GM12878 (cell line): ENCODE measurements at regions not wholly inside any gene's neighbourhood (a gene's known extent, or its start where the extent isn't known, plus 50 kb on each side); places are given as distances from the start of the nearest gene placed in this dataset.

Experiments used
- ATAC-seq: fragments of 200-7000 bp; cut with Tn5 transposase; 3 replicates; pipeline ENCODE4 v1.9.1; 2020; ENCODE audit warnings: mild to moderate bottlenecking, moderate library complexity
- BruUV-seq: library from RNA; stranded (reverse); fragments of 400-500 nt; replicated peaks from 2 replicates; lab custom pipeline; 2021; lab: Mats Ljungman, UMichigan
- CTCF ChIA-PET: fragments of 300-600 bp; sonication (Branson Sonifier 250); formaldehyde crosslinking; extraction: SDS; loops from one replicate; lab custom pipeline; 2021; ENCODE audit warnings: inconsistent platforms; lab: Yijun Ruan, JAX
- POLR2A ChIA-PET: fragments of 350-600 bp; formaldehyde crosslinking; extraction: SDS; loops from one replicate; lab custom pipeline; 2021; ENCODE audit warnings: inconsistent platforms; lab: Charles Lee
- RAD21 ChIA-PET: fragments of 300-600 bp; sonication (Branson Sonifier 250); formaldehyde crosslinking; loops from one replicate; lab custom pipeline; 2023; ENCODE audit warnings: antibody characterized with exemption; ENCODE audit not compliant: unreplicated experiment; lab: Charles Lee
- SMC1A ChIA-PET: fragments of 300-600 bp; sonication (Branson Sonifier 250); formaldehyde crosslinking; loops from one replicate; lab custom pipeline; 2023; ENCODE audit not compliant: unreplicated experiment, uncharacterized antibody; lab: Charles Lee
- DNase-seq: peaks from one replicate; pipeline ENCODE4 v3.0.0-alpha.2; 2011; ENCODE audit warnings: low read depth, low spot score
- FAIRE-seq: peaks from 3 replicates; lab custom pipeline; 2011; peaks lifted over from hg19 to GRCh38; lab: Jason Lieb, UNC
- H2AFZ ChIP-seq: 2 replicates; pipeline ENCODE4 v1.6.0; 2011; ENCODE audit warnings: low read depth, low read length, control low read depth; ENCODE audit not compliant: control insufficient read depth
- H3K27ac ChIP-seq: 2 replicates; pipeline ENCODE4 v1.5.1; 2011; ENCODE audit warnings: control low read depth; ENCODE audit not compliant: control insufficient read depth, insufficient read depth
- H3K27me3 ChIP-seq, 2 experiments: replicated peaks in 1 of 2; 2 replicates each; pipeline versions ENCODE4 v1.6.0 to v1.6.1; 2011; ENCODE audit warnings: low read length in 1 of 2; ENCODE audit not compliant: control insufficient read depth in 2 of 2, insufficient read depth in 2 of 2
- H3K36me3 ChIP-seq, 2 experiments: 2 replicates each; pipeline ENCODE4 v1.5.1; 2011; ENCODE audit warnings: low read length in 1 of 2; ENCODE audit not compliant: control insufficient read depth in 2 of 2, insufficient read depth in 2 of 2
- H3K4me1 ChIP-seq: 2 replicates; pipeline ENCODE4 v1.6.1; 2011; ENCODE audit warnings: mild to moderate bottlenecking, low read length, moderate library complexity, mixed read lengths; ENCODE audit not compliant: control insufficient read depth, insufficient read depth
- H3K4me2 ChIP-seq: 2 replicates; pipeline ENCODE4 v1.6.0; 2011; ENCODE audit warnings: control low read depth; ENCODE audit not compliant: control insufficient read depth, insufficient read depth
- H3K4me3 ChIP-seq: fragments of 200-600 bp; sonication (generic); 2 replicates; pipeline ENCODE4 v1.5.1; 2016
- H3K79me2 ChIP-seq: 2 replicates; pipeline ENCODE4 v1.6.0; 2011; ENCODE audit warnings: low read length; ENCODE audit not compliant: control insufficient read depth, insufficient read depth
- H3K9ac ChIP-seq: 2 replicates; pipeline ENCODE4 v1.8.0; 2011; ENCODE audit warnings: low read length, control low read depth, mixed read lengths; ENCODE audit not compliant: control insufficient read depth, insufficient read depth
- H3K9me3 ChIP-seq: replicated peaks from 3 replicates; pipeline ENCODE4 v1.5.1; 2011; ENCODE audit warnings: mild to moderate bottlenecking, low read length; ENCODE audit not compliant: control insufficient read depth, insufficient read depth
- H4K20me1 ChIP-seq: 2 replicates; pipeline ENCODE4 v1.6.0; 2011; ENCODE audit not compliant: control insufficient read depth, insufficient read depth
- BMI1 ChIP-seq: fragments of 450-650 bp; IDR thresholded peaks from 2 replicates; pipeline ENCODE4 v1.6.1; 2016; ENCODE audit warnings: mild to moderate bottlenecking, moderate library complexity, borderline replicate concordance
- CBX5 ChIP-seq: sonication (generic); IDR thresholded peaks from 2 replicates; pipeline ENCODE4 v1.6.1; 2016; ENCODE audit warnings: low read depth, moderate library complexity, mild to moderate bottlenecking, inconsistent platforms
- KAT2A ChIP-seq: conservative IDR thresholded peaks from 2 replicates; pipeline ENCODE4 v1.6.1; 2011; ENCODE audit warnings: low read depth, low read length; ENCODE audit not compliant: control insufficient read depth
- MEF2A ChIP-seq: IDR thresholded peaks from 2 replicates; pipeline ENCODE4 v1.6.1; 2011; ENCODE audit warnings: low read depth, mild to moderate bottlenecking, low read length, moderate library complexity; ENCODE audit not compliant: insufficient read depth
- MTA2 ChIP-seq: fragments of 450-650 bp; IDR thresholded peaks from 2 replicates; pipeline ENCODE4 v1.6.1; 2016; ENCODE audit warnings: low read depth, mild to moderate bottlenecking, moderate library complexity
- NRF1 ChIP-seq: conservative IDR thresholded peaks from 2 replicates; pipeline ENCODE4 v1.6.1; 2011; ENCODE audit warnings: mild to moderate bottlenecking, low read depth, low read length, improper control_type of control experiment
- PAX5 ChIP-seq: IDR thresholded peaks from 2 replicates; pipeline ENCODE4 v1.6.1; 2011; ENCODE audit warnings: low read depth, low read length, borderline replicate concordance
- SMC3 ChIP-seq: IDR thresholded peaks from 2 replicates; pipeline ENCODE4 v1.6.1; 2011; ENCODE audit warnings: low read length, improper control_type of control experiment, borderline replicate concordance
- SP1 ChIP-seq: IDR thresholded peaks from one replicate; pipeline ENCODE4 v1.6.1; 2011; ENCODE audit warnings: low read depth, low read length
- WGBS: methylation state at CpG from one replicate; pipeline ENCODE4 v1.1.6; 2016; ENCODE audit warnings: low lambda C conversion rate; ENCODE audit not compliant: insufficient replicate concordance, insufficient coverage; ENCODE audit errors: missing lambda C conversion rate; 5-methylcytosine and 5-hydroxymethylcytosine counted together
- in situ Hi-C: fragments of 300-500 bp; cut with MboI; formaldehyde crosslinking; loops from 9 replicates; pipeline ENCODE4 v1.14.3; 2018; ENCODE audit warnings: mixed read lengths
- intact Hi-C: fragments of 100-400 bp; cut with micrococcal nuclease; formaldehyde crosslinking; loops from one replicate; pipeline ENCODE4 v1.14.2; 2022; ENCODE audit not compliant: unreplicated experiment
- TF ChIP-seq, protein P1 (sequence below): IDR thresholded peaks from 2 replicates; pipeline ENCODE4 v1.6.1; 2011; ENCODE audit warnings: mild to moderate bottlenecking, low read depth, low read length, moderate library complexity; ENCODE audit not compliant: insufficient replicate concordance

DNA sequence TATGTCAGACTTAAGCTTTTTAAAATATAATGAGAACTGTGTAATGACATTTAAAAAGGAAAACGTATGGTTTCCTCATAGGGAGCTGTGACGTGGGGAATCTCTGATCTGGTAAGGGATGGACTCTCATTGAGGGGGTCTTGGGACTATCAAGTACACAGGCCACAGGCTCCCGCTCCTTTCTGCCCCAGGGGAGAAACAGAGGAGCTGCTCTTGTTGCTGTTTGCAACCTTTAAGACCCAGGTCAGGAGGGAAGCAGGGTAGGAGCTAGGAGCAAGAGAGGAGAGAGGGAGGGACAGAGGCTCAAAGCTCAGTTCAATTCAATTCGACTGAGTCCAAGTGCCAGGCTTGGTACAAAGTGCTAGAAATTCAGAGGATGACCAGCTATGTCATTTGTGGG is 185.1 kb upstream of the CSF3R start:
- no peaks in the 10 kb centered on the region for H3K9me3 ChIP-seq
- H3K4me1 ChIP-seq, result no peaks in the 10 kb centered on the region
- no peak for FAIRE-seq
- no peak overlapping the region for H3K4me2 ChIP-seq
- H3K36me3 ChIP-seq, result no peaks in the 10 kb centered on the region
- no peak for ATAC-seq
- H3K79me2 ChIP-seq, result no peaks in the 10 kb centered on the region
- SMC1A ChIA-PET, result no interaction called here
- 0% methylated on average over 4 of the region's 4 CpGs for WGBS
- H3K27ac ChIP-seq, result no peak overlapping the region
- TF ChIP-seq, protein P1, sequence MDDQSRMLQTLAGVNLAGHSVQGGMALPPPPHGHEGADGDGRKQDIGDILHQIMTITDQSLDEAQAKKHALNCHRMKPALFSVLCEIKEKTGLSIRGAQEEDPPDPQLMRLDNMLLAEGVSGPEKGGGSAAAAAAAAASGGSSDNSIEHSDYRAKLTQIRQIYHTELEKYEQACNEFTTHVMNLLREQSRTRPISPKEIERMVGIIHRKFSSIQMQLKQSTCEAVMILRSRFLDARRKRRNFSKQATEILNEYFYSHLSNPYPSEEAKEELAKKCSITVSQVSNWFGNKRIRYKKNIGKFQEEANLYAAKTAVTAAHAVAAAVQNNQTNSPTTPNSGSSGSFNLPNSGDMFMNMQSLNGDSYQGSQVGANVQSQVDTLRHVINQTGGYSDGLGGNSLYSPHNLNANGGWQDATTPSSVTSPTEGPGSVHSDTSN, result no peak
- no peak for TF ChIP-seq BMI1
- TF ChIP-seq CBX5, result no peak
- TF ChIP-seq SMC3, result no peak
- no peak for TF ChIP-seq KAT2A
- TF ChIP-seq SP1, result no peak
- TF ChIP-seq MTA2, result no peak
- no peak for TF ChIP-seq PAX5
- no peak for TF ChIP-seq MEF2A
- no peak for TF ChIP-seq NRF1
- TF ChIP-seq, all 136 proteins: peak for 0
- ChIA-PET RAD21 (no interaction called here), CTCF (no interaction called here), POLR2A (no interaction called here)
- BruUV-seq, result no TSS peak
- Histone ChIP-seq H3K27me3 (peaks cover 0 to 8% of the 10 kb centered on the region in 2 experiments), H2AFZ (no peak overlapping the region), H4K20me1 (no peaks in the 10 kb centered on the region), H3K4me3 (no peak overlapping the region), H3K9ac (no peak overlapping the region)
- in situ Hi-C loops (no loop called here), intact Hi-C loops (no loop called here)
- no peak for DNase-seq
